Activated CD4-positive, alpha-beta T cell treated with anti-CD3 and anti-CD28 coated beads, Interleukin-2, amount 10 ng/mL, durations not matched to agents 7 days and 5 days (primary cell): ENCODE measurements at regions not wholly inside any gene's neighbourhood (a gene's known extent, or its start where the extent isn't known, plus 50 kb on each side); places are given as distances from the start of the nearest gene placed in this dataset.

Experiments used
- CTCF ChIA-PET: fragments of 350-600 bp; sonication (Branson Sonifier 250); formaldehyde crosslinking; loops from one replicate; lab custom pipeline; 2021; ENCODE audit warnings: antibody characterized with exemption; lab: Charles Lee
- POLR2A ChIA-PET: fragments of 350-600 bp; sonication (Branson Sonifier 250); formaldehyde crosslinking; loops from one replicate; lab custom pipeline; 2021; ENCODE audit warnings: antibody characterized with exemption; lab: Charles Lee
- DNase-seq: peaks from one replicate; pipeline ENCODE4 v3.0.0-alpha.2; 2020
- H3K27ac Mint-ChIP-seq: one replicate; pipeline ENCODE4 v1.8.0; 2021; ENCODE audit warnings: mild to moderate bottlenecking, moderate library complexity, mixed read lengths
- H3K27me3 Mint-ChIP-seq: one replicate; pipeline ENCODE4 v1.8.0; 2021; ENCODE audit warnings: mixed read lengths
- H3K36me3 Mint-ChIP-seq: one replicate; pipeline ENCODE4 v1.8.0; 2021; ENCODE audit warnings: low read depth, mixed read lengths
- H3K4me1 Mint-ChIP-seq: one replicate; pipeline ENCODE4 v1.8.0; 2021; ENCODE audit warnings: mixed read lengths
- H3K4me3 Mint-ChIP-seq: one replicate; pipeline ENCODE4 v1.8.0; 2021; ENCODE audit warnings: mild to moderate bottlenecking, moderate library complexity, mixed read lengths
- H3K9me3 Mint-ChIP-seq: one replicate; pipeline ENCODE4 v1.8.0; 2021; ENCODE audit warnings: mixed read lengths

GRCh38 chr5:40171971-40172370 is 507.7 kb upstream of the PTGER4 start:
- DNase-seq: no peak
- CTCF ChIA-PET: no interaction called here

GRCh38 chr5:40167283-40167682 is 512.4 kb upstream of the PTGER4 start:
- no peak overlapping the region for H3K4me3 Mint-ChIP-seq
- H3K36me3 Mint-ChIP-seq: peaks cover 1% of the 10 kb centered on the region
- POLR2A ChIA-PET: no interaction called here
- no peaks in the 10 kb centered on the region for H3K4me1 Mint-ChIP-seq
- DNase-seq: no peak
- no peaks in the 10 kb centered on the region for H3K27me3 Mint-ChIP-seq
- CTCF ChIA-PET: interaction anchor here (1.3 kb wide), 1 partner anchor 10 kb away, joined by 4 read pairs; no protein-coding TSS in a partner anchor
- H3K9me3 Mint-ChIP-seq: peaks cover 17% of the 10 kb centered on the region
- H3K27ac Mint-ChIP-seq: no peak overlapping the region

More at GRCh38 chr5:40171971-40172370, 507.7 kb upstream of the PTGER4 start:
- Mint-ChIP-seq H3K4me3 (no peak overlapping the region), H3K27me3 (no peaks in the 10 kb centered on the region), H3K4me1 (no peaks in the 10 kb centered on the region), H3K9me3 (peaks cover 31% of the 10 kb centered on the region), H3K36me3 (peaks cover 7% of the 10 kb centered on the region), H3K27ac (no peak overlapping the region)
- POLR2A ChIA-PET: no interaction called here

- no peaks in the 10 kb centered on the region for H3K4me1 Mint-ChIP-seq
- H3K27ac Mint-ChIP-seq: no peak overlapping the region
- ChIA-PET POLR2A (interaction anchor here (0.6 kb wide), 1 partner anchor 79 kb away, joined by 3 read pairs; no protein-coding TSS in a partner anchor), CTCF (interaction anchor here (0.6 to 1.4 kb wide), 5 partner anchors 10 to 1619 kb away, joined by 3 to 4 read pairs (median 3); no protein-coding TSS in a partner anchor)
- H3K4me3 Mint-ChIP-seq: no peak overlapping the region
- DNase-seq: no peak
- peaks cover 17% of the 10 kb centered on the region for H3K9me3 Mint-ChIP-seq
- no peaks in the 10 kb centered on the region for H3K27me3 Mint-ChIP-seq
- peaks cover 1% of the 10 kb centered on the region for H3K36me3 Mint-ChIP-seq
Measured at GRCh38 chr5:40166802-40167201, 512.9 kb upstream of the PTGER4 start.

GRCh38 chr5:40165789-40166728 is 513.7 kb upstream of the PTGER4 start:
- CTCF ChIA-PET: interaction anchor here (0.6 to 1.4 kb wide), 6 partner anchors 11 to 1620 kb away, joined by 3 to 4 read pairs (median 3); no protein-coding TSS in a partner anchor
- POLR2A ChIA-PET: interaction anchor here (0.6 kb wide), 1 partner anchor 79 kb away, joined by 3 read pairs; no protein-coding TSS in a partner anchor
- H3K4me1 Mint-ChIP-seq: no peaks in the 10 kb centered on the region
- H3K27me3 Mint-ChIP-seq: no peaks in the 10 kb centered on the region
- peaks cover 16% of the 10 kb centered on the region for H3K9me3 Mint-ChIP-seq
- peak; percentile 15 for DNase-seq
- H3K4me3 Mint-ChIP-seq: no peak overlapping the region
- H3K27ac Mint-ChIP-seq: no peak overlapping the region
- peaks cover 1% of the 10 kb centered on the region for H3K36me3 Mint-ChIP-seq

- no peaks in the 10 kb centered on the region for H3K4me1 Mint-ChIP-seq
- H3K36me3 Mint-ChIP-seq: peaks cover 1% of the 10 kb centered on the region
- H3K27me3 Mint-ChIP-seq: no peaks in the 10 kb centered on the region
- ChIA-PET CTCF (interaction anchor here (1.4 kb wide), 1 partner anchor 552 kb away, joined by 3 read pairs; no protein-coding TSS in a partner anchor), POLR2A (no interaction called here)
- H3K9me3 Mint-ChIP-seq: peaks cover 11% of the 10 kb centered on the region
- no peak overlapping the region for H3K4me3 Mint-ChIP-seq
- no peak for DNase-seq
- H3K27ac Mint-ChIP-seq: no peak overlapping the region
Measured at GRCh38 chr5:40165106-40165788, 514.5 kb upstream of the PTGER4 start.

GRCh38 chr5:40160435-40160834 is 519.3 kb upstream of the PTGER4 start:
- no peak overlapping the region for H3K4me3 Mint-ChIP-seq
- DNase-seq: no peak
- H3K27me3 Mint-ChIP-seq: no peaks in the 10 kb centered on the region
- no peak overlapping the region for H3K27ac Mint-ChIP-seq
- no peaks in the 10 kb centered on the region for H3K36me3 Mint-ChIP-seq
- peaks cover 3% of the 10 kb centered on the region for H3K9me3 Mint-ChIP-seq
- ChIA-PET CTCF (interaction anchor here (0.6 kb wide), 1 partner anchor 60 kb away, joined by 3 read pairs; no protein-coding TSS in a partner anchor), POLR2A (no interaction called here)
- no peaks in the 10 kb centered on the region for H3K4me1 Mint-ChIP-seq

GRCh38 chr5:40154194-40154593 is 525.5 kb upstream of the PTGER4 start:
- no peak overlapping the region for H3K27ac Mint-ChIP-seq
- POLR2A ChIA-PET: no interaction called here
- H3K27me3 Mint-ChIP-seq: no peaks in the 10 kb centered on the region
- no peaks in the 10 kb centered on the region for H3K36me3 Mint-ChIP-seq
- no peaks in the 10 kb centered on the region for H3K4me1 Mint-ChIP-seq
- no peak overlapping the region for H3K4me3 Mint-ChIP-seq
- CTCF ChIA-PET: no interaction called here
- peaks cover 4% of the 10 kb centered on the region for H3K9me3 Mint-ChIP-seq
- DNase-seq: no peak

- no peak overlapping the region for H3K4me3 Mint-ChIP-seq
- no peaks in the 10 kb centered on the region for H3K36me3 Mint-ChIP-seq
- peaks cover 4% of the 10 kb centered on the region for H3K9me3 Mint-ChIP-seq
- no peaks in the 10 kb centered on the region for H3K27me3 Mint-ChIP-seq
- POLR2A ChIA-PET: no interaction called here
- DNase-seq: no peak
- H3K27ac Mint-ChIP-seq: no peak overlapping the region
- no peaks in the 10 kb centered on the region for H3K4me1 Mint-ChIP-seq
- CTCF ChIA-PET: interaction anchor here (1.4 kb wide), 1 partner anchor 9 kb away, joined by 5 read pairs; no protein-coding TSS in a partner anchor
Measured at GRCh38 chr5:40150896-40151295, 528.8 kb upstream of the PTGER4 start.

GRCh38 chr5:40141896-40142295 is 537.8 kb upstream of the PTGER4 start:
- H3K27ac Mint-ChIP-seq: no peak overlapping the region
- no peaks in the 10 kb centered on the region for H3K27me3 Mint-ChIP-seq
- ChIA-PET CTCF (interaction anchor here (2.0 kb wide), 1 partner anchor 9 kb away, joined by 5 read pairs; no protein-coding TSS in a partner anchor), POLR2A (no interaction called here)
- H3K9me3 Mint-ChIP-seq: peaks cover 4% of the 10 kb centered on the region
- H3K4me1 Mint-ChIP-seq: no peaks in the 10 kb centered on the region
- H3K36me3 Mint-ChIP-seq: no peaks in the 10 kb centered on the region
- DNase-seq: no peak
- no peak overlapping the region for H3K4me3 Mint-ChIP-seq

- H3K27ac Mint-ChIP-seq: no peak overlapping the region
- H3K4me3 Mint-ChIP-seq: no peak overlapping the region
- H3K4me1 Mint-ChIP-seq: no peaks in the 10 kb centered on the region
- H3K27me3 Mint-ChIP-seq: no peaks in the 10 kb centered on the region
- H3K36me3 Mint-ChIP-seq: no peaks in the 10 kb centered on the region
- ChIA-PET CTCF (interaction anchor here (2.0 kb wide), 1 partner anchor 9 kb away, joined by 5 read pairs; no protein-coding TSS in a partner anchor), POLR2A (no interaction called here)
- H3K9me3 Mint-ChIP-seq: peaks cover 4% of the 10 kb centered on the region
- no peak for DNase-seq
Measured at GRCh38 chr5:40141418-40141817, 538.3 kb upstream of the PTGER4 start.

- ChIA-PET CTCF (interaction anchor here (1.3 kb wide), 1 partner anchor 8 kb away, joined by 3 read pairs; no protein-coding TSS in a partner anchor), POLR2A (no interaction called here)
- H3K9me3 Mint-ChIP-seq: peaks cover 2% of the 10 kb centered on the region
- no peaks in the 10 kb centered on the region for H3K27me3 Mint-ChIP-seq
- H3K27ac Mint-ChIP-seq: no peak overlapping the region
- no peaks in the 10 kb centered on the region for H3K36me3 Mint-ChIP-seq
- no peak overlapping the region for H3K4me3 Mint-ChIP-seq
- no peaks in the 10 kb centered on the region for H3K4me1 Mint-ChIP-seq
- DNase-seq: no peak
Measured at GRCh38 chr5:40137223-40137622, 542.5 kb upstream of the PTGER4 start.

- Mint-ChIP-seq H3K36me3 (no peaks in the 10 kb centered on the region), H3K27me3 (no peaks in the 10 kb centered on the region), H3K4me1 (no peaks in the 10 kb centered on the region), H3K27ac (no peak overlapping the region), H3K9me3 (peaks cover 4% of the 10 kb centered on the region), H3K4me3 (no peak overlapping the region)
- ChIA-PET CTCF (interaction anchor here (1.0 kb wide), 1 partner anchor 51 kb away, joined by 3 read pairs; no protein-coding TSS in a partner anchor), POLR2A (no interaction called here)
- DNase-seq: no peak
Measured at GRCh38 chr5:40134883-40135520, 544.7 kb upstream of the PTGER4 start.
